Fibroblast of lung (primary cell): ENCODE measurements at regions not wholly inside any gene's neighbourhood (a gene's known extent, or its start where the extent isn't known, plus 50 kb on each side); places are given as distances from the start of the nearest gene placed in this dataset.

Experiments used
- DNase-seq, 2 donors: peaks; one replicate each; pipeline versions ENCODE4 v3.0.0 to v3.0.0-alpha.2; 2010; ENCODE audit warnings: low read depth in 2 of 2
- H2AFZ ChIP-seq: 2 replicates; pipeline ENCODE4 v1.5.1; 2012; ENCODE audit warnings: low read length, control low read depth, inconsistent platforms
- H3K27ac ChIP-seq: 2 replicates; pipeline ENCODE4 v1.5.1; 2011; ENCODE audit warnings: low read length, control low read depth; ENCODE audit not compliant: insufficient read depth
- H3K27me3 ChIP-seq: 2 replicates; pipeline ENCODE4 v1.5.1; 2011; ENCODE audit warnings: mild to moderate bottlenecking, low read length; ENCODE audit not compliant: control insufficient read depth, insufficient read depth
- H3K36me3 ChIP-seq: 2 replicates; pipeline ENCODE4 v1.5.1; 2011; ENCODE audit warnings: low read length; ENCODE audit not compliant: control insufficient read depth, insufficient read depth
- H3K4me1 ChIP-seq: 2 replicates; pipeline ENCODE4 v1.5.1; 2011; ENCODE audit warnings: low read length; ENCODE audit not compliant: control insufficient read depth, insufficient read depth; ENCODE audit errors: extremely low read depth
- H3K4me2 ChIP-seq: 2 replicates; pipeline ENCODE4 v1.5.1; 2011; ENCODE audit warnings: low read length, control low read depth; ENCODE audit not compliant: insufficient read depth; ENCODE audit errors: extremely low read depth
- H3K4me3 ChIP-seq, 4 experiments: fragments of 200-600 bp in 1 of 4; sonication (generic) in 1 of 4; replicated peaks in 1 of 4; 2 replicates each; pipeline ENCODE4 v1.5.1; 2011 to 2016; ENCODE audit warnings: low read length in 4 of 4, low read depth in 3 of 4, mild to moderate bottlenecking in 3 of 4, control low read depth in 2 of 4, inconsistent platforms in 1 of 4, mixed read lengths in 1 of 4; ENCODE audit not compliant: insufficient read depth in 1 of 4; ENCODE audit errors: control extremely low read depth in 1 of 4
- H3K79me2 ChIP-seq: 2 replicates; pipeline ENCODE4 v1.5.1; 2012; ENCODE audit warnings: mild to moderate bottlenecking, low read length, inconsistent platforms; ENCODE audit not compliant: control insufficient read depth, insufficient read depth
- H3K9ac ChIP-seq: 2 replicates; pipeline ENCODE4 v1.5.1; 2011; ENCODE audit warnings: mild to moderate bottlenecking, low read length, control low read depth; ENCODE audit not compliant: insufficient read depth
- H3K9me3 ChIP-seq: 2 replicates; pipeline ENCODE4 v1.5.1; 2012; ENCODE audit warnings: low read depth, low read length; ENCODE audit not compliant: control insufficient read depth, insufficient read depth
- H4K20me1 ChIP-seq: 2 replicates; pipeline ENCODE4 v1.5.1; 2011; ENCODE audit warnings: low read length; ENCODE audit not compliant: control insufficient read depth, insufficient read depth; ENCODE audit errors: extremely low read depth
- CTCF ChIP-seq, 2 donors: IDR thresholded peaks in 1 of 2; conservative IDR thresholded peaks in 1 of 2; 1 replicate in 1 of 2; 2 replicates in 1 of 2; pipeline ENCODE4 v1.5.1; 2011 to 2012; ENCODE audit warnings: low read length in 2 of 2, control low read depth in 1 of 2, inconsistent platforms in 1 of 2, low read depth in 1 of 2, mild to moderate bottlenecking in 1 of 2
- EZH2 ChIP-seq: IDR thresholded peaks from 2 replicates; pipeline ENCODE4 v1.5.1; 2012; ENCODE audit warnings: low read length, control low read depth, mild to moderate bottlenecking; ENCODE audit errors: missing control alignments

DNA sequence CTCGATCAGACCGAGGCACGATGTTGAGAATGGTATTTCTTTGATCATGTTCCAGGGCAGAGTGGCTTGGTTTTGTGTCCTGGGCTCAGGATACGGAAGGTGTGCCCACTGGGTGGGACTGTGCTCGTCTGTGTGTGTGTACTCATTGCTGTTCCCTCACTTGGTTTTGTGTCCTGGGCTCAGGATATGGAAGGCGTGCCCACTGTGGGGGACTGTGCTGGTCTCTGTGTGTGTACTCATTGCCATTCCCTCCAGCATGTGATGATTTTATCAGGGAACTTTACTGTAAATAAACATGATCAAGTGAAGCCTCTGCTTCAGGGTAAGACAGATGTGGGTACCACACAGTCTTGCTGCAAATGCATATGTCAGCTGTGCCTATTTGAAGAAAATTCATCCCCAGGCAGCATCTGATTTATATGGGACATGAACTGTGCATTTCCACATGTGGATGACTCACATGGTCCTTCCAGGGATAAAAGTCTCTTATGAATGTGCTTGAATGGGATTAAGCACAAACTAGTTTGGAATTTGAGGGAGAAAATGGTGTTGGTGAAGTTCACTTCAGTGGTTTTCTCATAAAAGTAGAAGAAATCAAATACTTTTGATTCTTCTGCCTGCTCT, 274.3 kb downstream of the QKI start:
- peak; percentile 17 to 33 for DNase-seq
- no peaks in the 10 kb centered on the region for H3K36me3 ChIP-seq
- no peaks in the 10 kb centered on the region for H3K4me1 ChIP-seq
- H3K9ac ChIP-seq = no peak overlapping the region
- no peak overlapping the region for H2AFZ ChIP-seq
- TF ChIP-seq EZH2 = no peak
- TF ChIP-seq CTCF (conservative IDR thresholded peaks at IDR 0.05 in 1 of 2, IDR thresholded peaks at IDR 0.05 in 1 of 2; ENCODE audit: low read depth in 1 of 2, low read length in 2 of 2) = no peak
- no peaks in the 10 kb centered on the region for H3K27me3 ChIP-seq
- no peaks in the 10 kb centered on the region for H3K79me2 ChIP-seq
- H3K27ac ChIP-seq = no peak overlapping the region
- no peaks in the 10 kb centered on the region for H3K9me3 ChIP-seq
- H4K20me1 ChIP-seq = no peaks in the 10 kb centered on the region
- H3K4me3 ChIP-seq = no peak overlapping the region
- no peak overlapping the region for H3K4me2 ChIP-seq

GRCh38 chr6:163687075-163687474, 272.6 kb downstream of the QKI start:
- no peaks in the 10 kb centered on the region for H3K9me3 ChIP-seq
- no peak for DNase-seq
- no peaks in the 10 kb centered on the region for H3K4me1 ChIP-seq
- no peak overlapping the region for H3K27ac ChIP-seq
- no peak overlapping the region for H2AFZ ChIP-seq
- no peak for TF ChIP-seq EZH2
- TF ChIP-seq CTCF (conservative IDR thresholded peaks at IDR 0.05 in 1 of 2, IDR thresholded peaks at IDR 0.05 in 1 of 2; ENCODE audit: low read depth in 1 of 2, low read length in 2 of 2) = no peak
- H4K20me1 ChIP-seq = no peaks in the 10 kb centered on the region
- no peaks in the 10 kb centered on the region for H3K27me3 ChIP-seq
- no peak overlapping the region for H3K4me3 ChIP-seq
- H3K9ac ChIP-seq = no peak overlapping the region
- no peaks in the 10 kb centered on the region for H3K79me2 ChIP-seq
- no peak overlapping the region for H3K4me2 ChIP-seq
- no peaks in the 10 kb centered on the region for H3K36me3 ChIP-seq

GRCh38 chr6:163686301-163686700, 271.8 kb downstream of the QKI start:
- TF ChIP-seq CTCF (conservative IDR thresholded peaks at IDR 0.05 in 1 of 2, IDR thresholded peaks at IDR 0.05 in 1 of 2; ENCODE audit: low read depth in 1 of 2, low read length in 2 of 2) (no peak), EZH2 (no peak)
- Histone ChIP-seq H2AFZ (no peak overlapping the region), H3K79me2 (no peaks in the 10 kb centered on the region), H4K20me1 (no peaks in the 10 kb centered on the region), H3K27me3 (no peaks in the 10 kb centered on the region), H3K9ac (no peak overlapping the region), H3K4me3 (no peak overlapping the region), H3K36me3 (no peaks in the 10 kb centered on the region), H3K4me1 (no peaks in the 10 kb centered on the region), H3K4me2 (no peak overlapping the region), H3K9me3 (no peaks in the 10 kb centered on the region), H3K27ac (no peak overlapping the region)
- DNase-seq = no peak
